ENCODE measurements at regions not wholly inside any gene's neighbourhood (a gene's known extent, or its start where the extent isn't known, plus 50 kb on each side); places are given as distances from the start of the nearest gene placed in this dataset.

DNA sequence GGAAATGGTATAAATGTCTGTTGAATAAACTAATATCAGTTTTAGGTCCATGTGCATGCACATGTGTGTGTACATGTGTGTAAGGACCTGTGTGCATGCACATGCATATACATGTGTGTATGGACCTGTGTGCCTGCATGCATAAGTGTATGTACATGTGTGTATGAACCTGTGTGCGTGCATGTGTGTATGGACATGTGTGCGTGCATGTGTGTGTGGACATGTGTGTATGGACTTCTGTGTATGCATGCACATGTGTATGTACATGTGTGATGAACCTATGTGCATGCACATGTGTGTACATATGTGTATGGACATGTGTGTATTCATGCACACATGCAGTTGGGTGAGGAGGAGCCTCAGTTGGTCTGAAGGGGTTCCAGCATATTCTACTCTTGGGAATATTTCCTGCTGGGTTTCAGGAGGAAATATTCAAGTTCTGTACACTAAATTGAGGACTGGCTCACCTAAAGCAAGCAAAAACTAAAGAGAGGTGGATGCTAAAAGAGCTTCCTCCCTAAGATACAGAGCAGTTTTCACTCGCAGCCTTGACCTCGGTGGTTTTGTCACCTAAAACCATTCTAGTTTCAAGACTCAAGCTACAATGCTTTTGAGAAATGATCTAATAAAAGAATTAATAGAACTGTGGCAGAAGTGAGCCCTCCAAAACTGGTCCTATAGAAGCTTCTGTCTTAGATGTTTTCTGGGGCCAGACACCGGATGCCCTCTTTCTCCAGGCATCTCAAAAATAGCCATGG is 742.8 kb downstream of the MAFB start:
- no peaks in the 10 kb centered on the region for H3K27me3 ChIP-seq
- H3K27ac ChIP-seq: no peak overlapping the region
- WGBS, 3 donors: 67 to 71% (median 69%) methylated on average over 5 of the region's 5 CpGs
- no peaks in the 10 kb centered on the region for H3K36me3 ChIP-seq
- DNase-seq: no peak
- H3K9me3 ChIP-seq: no peaks in the 10 kb centered on the region
- TF ChIP-seq EP300 (IDR thresholded peaks at IDR 0.05): no peak
- no peak for TF ChIP-seq CTCF (IDR thresholded peaks at IDR 0.05)
- TF ChIP-seq POLR2A (IDR thresholded peaks at IDR 0.05): no peak
- intact Hi-C loops (cut with DNase I): no loop called here
- no peak overlapping the region for H3K4me3 ChIP-seq
- peaks cover 1% of the 10 kb centered on the region for H3K4me1 ChIP-seq (ENCODE audit: insufficient read depth)

- intact Hi-C loops (cut with DNase I): no loop called here
These were observed 744.2 kb downstream of the MAFB start for GRCh38 chr20:39944861-39945260.

GRCh38 chr20:39943336-39943735 is 745.7 kb downstream of the MAFB start:
- intact Hi-C loops (cut with DNase I): no loop called here
- no peak for DNase-seq
- no peak for TF ChIP-seq EP300 (IDR thresholded peaks at IDR 0.05)
- no peak for TF ChIP-seq CTCF (IDR thresholded peaks at IDR 0.05)
- no peak for TF ChIP-seq POLR2A (IDR thresholded peaks at IDR 0.05)
- Histone ChIP-seq H3K36me3 (no peaks in the 10 kb centered on the region), H3K9me3 (no peaks in the 10 kb centered on the region), H3K4me3 (no peak overlapping the region), H3K27me3 (no peaks in the 10 kb centered on the region), H3K4me1 (ENCODE audit: insufficient read depth) (peaks cover 3% of the 10 kb centered on the region), H3K27ac (no peak overlapping the region)
- 81 to 88% (median 83%) methylated on average over 6 of the region's 6 CpGs for WGBS, 3 donors

More at GRCh38 chr20:39944861-39945260, 744.2 kb downstream of the MAFB start:
- Histone ChIP-seq H3K27me3 (no peaks in the 10 kb centered on the region), H3K4me3 (no peak overlapping the region), H3K36me3 (no peaks in the 10 kb centered on the region), H3K9me3 (no peaks in the 10 kb centered on the region), H3K27ac (no peak overlapping the region), H3K4me1 (ENCODE audit: insufficient read depth) (peaks cover 3% of the 10 kb centered on the region)
- TF ChIP-seq CTCF (IDR thresholded peaks at IDR 0.05) (no peak), EP300 (IDR thresholded peaks at IDR 0.05) (no peak), POLR2A (IDR thresholded peaks at IDR 0.05) (no peak)
- DNase-seq: no peak

DNA sequence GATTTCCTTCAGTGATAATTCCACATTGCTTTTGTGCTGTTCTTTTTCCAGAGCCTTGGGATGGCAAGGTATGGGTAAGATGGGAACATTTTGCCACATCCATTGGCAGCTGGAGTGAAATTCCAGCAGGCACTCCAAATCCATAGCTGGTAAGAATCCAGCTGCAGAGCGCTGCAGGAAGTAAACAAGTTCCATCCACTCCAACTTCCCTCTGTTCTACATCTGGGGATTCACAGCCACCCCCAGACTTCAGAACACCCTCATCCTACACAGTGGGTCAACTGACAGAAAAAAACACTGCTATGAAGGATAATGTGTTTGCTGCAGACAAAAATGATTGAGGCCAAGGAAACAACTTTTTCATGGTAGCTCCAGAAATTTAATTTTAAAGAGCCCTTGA is 747.8 kb downstream of the MAFB start:
- Histone ChIP-seq H3K36me3 (no peaks in the 10 kb centered on the region), H3K4me1 (ENCODE audit: insufficient read depth) (peaks cover 3% of the 10 kb centered on the region), H3K9me3 (no peaks in the 10 kb centered on the region), H3K27me3 (no peaks in the 10 kb centered on the region), H3K27ac (no peak overlapping the region), H3K4me3 (no peak overlapping the region)
- TF ChIP-seq POLR2A (IDR thresholded peaks at IDR 0.05) (no peak), CTCF (IDR thresholded peaks at IDR 0.05) (no peak), EP300 (IDR thresholded peaks at IDR 0.05) (no peak)
- intact Hi-C loops (cut with DNase I): no loop called here
- DNase-seq: no peak
- WGBS, 3 donors: 4 to 22% (median 9%) methylated on average over 1 of the region's 1 CpG

Data from ovary (tissue), 7 donors.